CD4-positive, alpha-beta T cell (primary cell): ENCODE measurements at regions not wholly inside any gene's neighbourhood (a gene's known extent, or its start where the extent isn't known, plus 50 kb on each side); places are given as distances from the start of the nearest gene placed in this dataset.

Source experiments
- ATAC-seq: fragments of 200-7000 bp; cut with Tn5 transposase; one replicate; pipeline ENCODE4 v1.10.0; 2022; ENCODE audit warnings: mild to moderate bottlenecking; ENCODE audit not compliant: poor library complexity
- CTCF ChIA-PET: fragments of 350-600 bp; sonication (Branson Sonifier 250); formaldehyde crosslinking; loops from one replicate; lab custom pipeline; 2021; ENCODE audit warnings: antibody characterized with exemption, inconsistent platforms; lab: Charles Lee
- POLR2A ChIA-PET: fragments of 350-600 bp; sonication (Branson Sonifier 250); formaldehyde crosslinking; loops from one replicate; lab custom pipeline; 2021; ENCODE audit warnings: antibody characterized with exemption, inconsistent platforms; lab: Charles Lee
- DNase-seq, 14 experiments: peaks; one replicate each; pipeline ENCODE4 v3.0.0-alpha.2; 2013 to 2020; ENCODE audit warnings: mixed read lengths in 2 of 14
- H3K27ac ChIP-seq, 2 donors: one replicate each; pipeline versions ENCODE4 v1.5.1 to v1.7.0; 2013; ENCODE audit warnings: low read length in 2 of 2, low read depth in 1 of 2, mild to moderate bottlenecking in 1 of 2
- H3K27me3 ChIP-seq, 2 experiments: 1 replicate in 1 of 2; 2 replicates in 1 of 2; pipeline versions ENCODE4 v1.6.1 to v1.7.0; 2013; ENCODE audit warnings: low read length in 2 of 2, control low read depth in 1 of 2, mild to moderate bottlenecking in 1 of 2, moderate library complexity in 1 of 2; ENCODE audit not compliant: insufficient read depth in 2 of 2, control insufficient read depth in 1 of 2
- H3K36me3 ChIP-seq: one replicate; pipeline ENCODE4 v1.6.1; 2013; ENCODE audit warnings: low read length, control low read depth; ENCODE audit not compliant: insufficient read depth
- H3K4me1 ChIP-seq: one replicate; pipeline ENCODE4 v1.6.1; 2013; ENCODE audit warnings: low read length, control low read depth; ENCODE audit not compliant: insufficient read depth
- H3K4me3 ChIP-seq: one replicate; pipeline ENCODE4 v1.5.1; 2013; ENCODE audit warnings: mild to moderate bottlenecking, low read length, moderate library complexity
- H3K9me3 ChIP-seq, 2 experiments: 1 replicate in 1 of 2; 2 replicates in 1 of 2; pipeline versions ENCODE4 v1.6.1 to v1.7.0; 2013; ENCODE audit warnings: low read length in 2 of 2, mild to moderate bottlenecking in 2 of 2, control low read depth in 1 of 2, moderate library complexity in 1 of 2; ENCODE audit not compliant: control insufficient read depth in 1 of 2, insufficient read depth in 1 of 2
- H3K27ac Mint-ChIP-seq: one replicate; pipeline ENCODE4 v1.8.0; 2020; ENCODE audit warnings: mixed read lengths
- H3K27me3 Mint-ChIP-seq: one replicate; pipeline ENCODE4 v1.8.0; 2021; ENCODE audit warnings: mixed read lengths
- H3K36me3 Mint-ChIP-seq: one replicate; pipeline ENCODE4 v1.8.0; 2021; ENCODE audit warnings: low read depth, mixed read lengths
- H3K4me1 Mint-ChIP-seq: one replicate; pipeline ENCODE4 v1.8.0; 2021; ENCODE audit warnings: low read depth, mixed read lengths
- H3K4me3 Mint-ChIP-seq: one replicate; pipeline ENCODE4 v1.8.0; 2020; ENCODE audit warnings: mild to moderate bottlenecking, mixed read lengths
- H3K9me3 Mint-ChIP-seq: one replicate; pipeline ENCODE4 v1.8.0; 2020; ENCODE audit warnings: mixed read lengths
- intact Hi-C, 2 experiments: fragments of 100-400 bp; cut with DNase I in 1 of 2; cut with micrococcal nuclease in 1 of 2; formaldehyde crosslinking; loops; one replicate each; pipeline versions ENCODE4 v1.15.1 to v1.9.0; 2023 to 2025; cut with DNase I, micrococcal nuclease
- TF ChIP-seq, protein P1 (sequence below): fragments of 200-600 bp; IDR thresholded peaks from one replicate; pipeline ENCODE4 v1.8.0; 2022; ENCODE audit warnings: antibody characterized with exemption, mild to moderate bottlenecking

DNA sequence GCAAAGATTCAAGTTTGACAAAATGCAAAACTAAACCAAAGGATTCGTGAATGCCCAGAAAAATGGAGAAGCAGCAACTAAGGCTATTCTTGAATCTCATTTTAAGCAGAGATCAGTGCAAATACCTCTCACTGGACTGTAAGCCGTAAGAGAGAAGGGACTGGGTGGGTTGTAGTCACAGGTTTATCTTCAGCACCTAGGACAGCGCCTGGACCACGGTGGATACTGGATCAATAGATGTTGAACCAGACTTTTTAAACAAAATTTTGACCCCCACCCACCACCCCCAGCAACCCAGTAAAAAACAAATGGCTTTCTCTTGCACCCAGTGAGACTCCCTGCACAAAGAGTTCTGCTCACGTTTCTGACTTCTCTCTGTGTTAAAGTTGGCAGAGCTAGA, 347.1 kb downstream of the AJAP1 start:
- ChIA-PET CTCF (no interaction called here), POLR2A (no interaction called here)
- H3K27ac ChIP-seq = no peak overlapping the region
- H3K9me3 ChIP-seq = no peaks in the 10 kb centered on the region
- Mint-ChIP-seq H3K9me3 (peaks cover 2% of the 10 kb centered on the region), H3K4me3 (no peak overlapping the region), H3K36me3 (no peaks in the 10 kb centered on the region), H3K27ac (no peak overlapping the region), H3K4me1 (no peaks in the 10 kb centered on the region), H3K27me3 (peaks cover 14% of the 10 kb centered on the region)
- no peaks in the 10 kb centered on the region for H3K4me1 ChIP-seq
- DNase-seq (no peak), ATAC-seq (no peak)
- intact Hi-C loops = no loop called here
- TF ChIP-seq, protein P1, sequence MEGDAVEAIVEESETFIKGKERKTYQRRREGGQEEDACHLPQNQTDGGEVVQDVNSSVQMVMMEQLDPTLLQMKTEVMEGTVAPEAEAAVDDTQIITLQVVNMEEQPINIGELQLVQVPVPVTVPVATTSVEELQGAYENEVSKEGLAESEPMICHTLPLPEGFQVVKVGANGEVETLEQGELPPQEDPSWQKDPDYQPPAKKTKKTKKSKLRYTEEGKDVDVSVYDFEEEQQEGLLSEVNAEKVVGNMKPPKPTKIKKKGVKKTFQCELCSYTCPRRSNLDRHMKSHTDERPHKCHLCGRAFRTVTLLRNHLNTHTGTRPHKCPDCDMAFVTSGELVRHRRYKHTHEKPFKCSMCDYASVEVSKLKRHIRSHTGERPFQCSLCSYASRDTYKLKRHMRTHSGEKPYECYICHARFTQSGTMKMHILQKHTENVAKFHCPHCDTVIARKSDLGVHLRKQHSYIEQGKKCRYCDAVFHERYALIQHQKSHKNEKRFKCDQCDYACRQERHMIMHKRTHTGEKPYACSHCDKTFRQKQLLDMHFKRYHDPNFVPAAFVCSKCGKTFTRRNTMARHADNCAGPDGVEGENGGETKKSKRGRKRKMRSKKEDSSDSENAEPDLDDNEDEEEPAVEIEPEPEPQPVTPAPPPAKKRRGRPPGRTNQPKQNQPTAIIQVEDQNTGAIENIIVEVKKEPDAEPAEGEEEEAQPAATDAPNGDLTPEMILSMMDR = no peak
- no peaks in the 10 kb centered on the region for H3K36me3 ChIP-seq
- H3K4me3 ChIP-seq = no peak overlapping the region
- H3K27me3 ChIP-seq = no peaks in the 10 kb centered on the region

DNA sequence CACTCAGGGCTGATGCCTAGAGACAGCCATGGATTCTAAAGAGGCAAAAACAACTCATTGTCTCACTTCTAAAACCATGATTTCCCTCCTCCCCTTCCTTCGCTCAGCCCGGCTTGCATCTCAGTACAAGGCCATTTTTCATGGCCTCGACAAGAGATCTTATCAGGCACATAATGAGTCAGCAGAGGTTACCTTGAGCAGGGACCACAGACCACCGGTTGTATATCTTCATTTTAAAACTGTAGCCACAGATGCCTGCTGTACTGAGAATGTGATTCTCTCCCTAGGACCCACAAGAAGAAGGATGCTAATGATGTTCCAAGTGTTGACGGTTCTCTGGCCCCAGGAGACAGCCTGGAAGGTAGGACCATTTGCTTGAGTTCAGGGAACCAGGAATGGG, 331.9 kb downstream of the AJAP1 start:
- intact Hi-C loops = no loop called here
- H3K36me3 ChIP-seq = no peaks in the 10 kb centered on the region
- H3K27me3 Mint-ChIP-seq = peaks cover 5% of the 10 kb centered on the region
- ATAC-seq = no peak
- TF ChIP-seq, protein P1 = no peak
- POLR2A ChIA-PET = no interaction called here
- H3K4me1 Mint-ChIP-seq = no peaks in the 10 kb centered on the region
- H3K9me3 Mint-ChIP-seq = no peaks in the 10 kb centered on the region
- H3K4me1 ChIP-seq = no peaks in the 10 kb centered on the region
- H3K4me3 ChIP-seq = no peak overlapping the region
- H3K27me3 ChIP-seq = no peaks in the 10 kb centered on the region
- H3K27ac ChIP-seq = no peak overlapping the region
- CTCF ChIA-PET = no interaction called here
- peaks cover 0 to 9% of the 10 kb centered on the region in 2 experiments for H3K9me3 ChIP-seq
- DNase-seq = no peak
- no peak overlapping the region for H3K27ac Mint-ChIP-seq
- H3K36me3 Mint-ChIP-seq = no peaks in the 10 kb centered on the region
- H3K4me3 Mint-ChIP-seq = no peak overlapping the region

DNA sequence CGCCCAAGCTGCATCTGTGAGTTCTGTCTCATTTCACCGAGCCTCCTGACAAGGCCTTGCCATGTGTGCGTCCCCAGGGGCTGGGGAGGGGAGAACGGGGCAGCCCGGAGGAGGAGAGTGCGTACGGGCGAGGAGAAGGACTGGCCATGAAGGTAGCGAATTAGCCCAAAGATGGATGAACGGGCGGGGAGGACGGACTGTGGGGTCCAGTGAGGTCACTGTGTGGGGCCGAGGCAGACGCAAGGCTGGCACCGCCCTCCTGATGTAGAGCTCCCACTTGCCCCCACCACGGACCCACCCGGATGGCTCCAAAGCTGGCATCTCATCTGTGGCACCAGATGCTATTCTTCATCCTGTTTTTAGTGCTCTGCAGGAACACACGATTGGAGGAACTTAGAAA, 330.4 kb downstream of the AJAP1 start:
- ATAC-seq = no peak
- H3K36me3 Mint-ChIP-seq = no peaks in the 10 kb centered on the region
- Histone ChIP-seq H3K27me3 (no peaks in the 10 kb centered on the region), H3K27ac (no peak overlapping the region), H3K9me3 (peaks cover 0 to 14% of the 10 kb centered on the region in 2 experiments), H3K4me3 (no peak overlapping the region), H3K4me1 (no peaks in the 10 kb centered on the region), H3K36me3 (no peaks in the 10 kb centered on the region)
- no peak overlapping the region for H3K27ac Mint-ChIP-seq
- H3K27me3 Mint-ChIP-seq = peaks cover 15% of the 10 kb centered on the region
- no peaks in the 10 kb centered on the region for H3K4me1 Mint-ChIP-seq
- TF ChIP-seq, protein P1 = no peak
- no peak for DNase-seq
- intact Hi-C loops = no loop called here
- H3K4me3 Mint-ChIP-seq = no peak overlapping the region
- CTCF ChIA-PET = no interaction called here
- POLR2A ChIA-PET = no interaction called here
- no peaks in the 10 kb centered on the region for H3K9me3 Mint-ChIP-seq
